KG1 (cell line): ENCODE measurements at regions not wholly inside any gene's neighbourhood (a gene's known extent, or its start where the extent isn't known, plus 50 kb on each side); places are given as distances from the start of the nearest gene placed in this dataset.

Source experiments
- DNase-seq: peaks from one replicate; lab custom pipeline; 2025; lab: John Stamatoyannopoulos, UW

GRCh38 chr12:130102266-130102665, 60.0 kb upstream of the FZD10 start:
- no peak for DNase-seq

GRCh38 chr12:130104571-130105106, 57.6 kb upstream of the FZD10 start:
- DNase-seq, result no peak

DNA sequence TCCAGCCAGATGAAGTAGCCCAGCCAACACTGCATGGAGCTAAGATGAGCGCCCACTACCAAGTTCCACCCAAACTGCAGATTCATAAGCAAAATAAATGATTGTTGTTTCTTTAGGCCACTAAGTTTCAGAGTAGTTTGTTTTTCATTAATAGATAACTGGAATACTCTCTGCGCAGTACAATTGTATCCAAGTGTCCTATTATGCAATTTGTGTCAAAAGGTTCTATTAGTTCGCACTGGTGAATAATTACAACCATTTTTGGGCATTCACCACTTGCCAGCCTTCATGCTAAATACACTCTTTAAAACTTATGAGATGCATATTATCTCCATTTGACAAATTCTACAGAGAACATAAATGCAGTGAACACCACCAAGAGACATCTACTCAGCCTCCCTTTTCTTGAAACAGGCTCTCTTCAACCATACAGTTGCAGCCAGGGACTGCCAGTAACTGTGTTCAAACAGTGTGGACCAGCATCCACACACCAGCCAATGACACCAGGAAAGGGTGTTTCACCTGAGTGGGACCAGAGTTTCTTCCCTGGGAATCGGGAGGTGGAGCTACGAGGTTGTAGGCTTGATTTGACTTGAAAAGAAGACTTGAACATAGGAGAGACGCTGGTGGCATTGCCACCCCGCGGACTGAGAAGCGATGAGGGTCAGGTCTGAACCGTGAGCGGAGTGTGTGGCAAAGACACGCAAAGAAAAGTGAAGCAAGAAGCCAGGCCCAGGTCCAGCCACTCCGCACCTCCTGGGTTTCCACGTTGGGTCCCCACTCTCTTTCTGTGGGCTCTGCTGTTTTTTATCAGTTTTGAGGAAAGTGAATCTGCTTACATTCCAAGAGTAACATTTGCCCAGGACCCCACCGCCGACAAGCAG, 53.0 kb upstream of the FZD10 start:
- DNase-seq, result no peak

GRCh38 chr12:130110914-130111313, 51.4 kb upstream of the FZD10 start:
- DNase-seq, result no peak

- DNase-seq, result no peak
These were observed 50.2 kb upstream of the FZD10 start for GRCh38 chr12:130111965-130112496.
